ENCODE measurements at regions not wholly inside any gene's neighbourhood (a gene's known extent, or its start where the extent isn't known, plus 50 kb on each side); places are given as distances from the start of the nearest gene placed in this dataset.

GRCh38 chr1:29444782-29445729 is 208.7 kb downstream of the PTPRU start (continued):
- TF ChIP-seq ZC3H10 (CRISPR knock-in tag; IDR thresholded peaks at IDR 0.05) (no peak), ZFP3 (CRISPR knock-in tag; IDR thresholded peaks at IDR 0.05) (no peak)

DNA sequence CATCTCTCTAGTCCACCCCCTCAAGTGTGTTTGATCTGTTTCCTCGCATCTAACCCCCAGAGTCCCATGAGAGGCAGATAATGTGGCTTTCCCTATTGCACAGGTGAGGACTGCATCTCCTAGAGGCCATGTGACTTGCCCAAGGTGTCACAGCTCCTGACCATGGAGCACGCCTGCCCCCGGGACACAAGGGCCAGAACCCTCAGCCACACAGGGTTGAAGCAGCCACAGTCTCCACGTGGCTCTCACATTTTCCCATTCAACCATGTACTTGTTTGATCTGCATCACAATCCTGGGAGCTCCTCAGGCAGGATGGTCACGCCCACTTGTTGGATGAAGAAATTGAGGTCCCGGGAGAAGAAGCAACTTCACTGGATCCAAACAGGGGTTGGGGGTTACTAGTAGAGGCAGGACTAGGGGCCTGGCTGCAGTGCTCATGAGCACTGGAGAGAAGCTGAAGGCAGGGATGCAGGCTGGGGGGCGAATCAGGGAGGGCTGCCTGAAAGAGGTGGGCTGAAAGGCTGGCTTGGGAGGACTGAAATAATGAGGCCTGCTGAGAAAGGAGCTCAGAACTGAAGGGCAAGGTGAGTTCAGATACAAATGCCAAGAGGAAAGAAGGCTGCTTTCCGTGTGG is 207.9 kb downstream of the PTPRU start:
- ATAC-seq: no peak
- TF ChIP-seq ZFP3 (CRISPR knock-in tag; IDR thresholded peaks at IDR 0.05): no peak
- TF ChIP-seq ZC3H10 (CRISPR knock-in tag; IDR thresholded peaks at IDR 0.05): no peak
- TF ChIP-seq PPARA (CRISPR knock-in tag; IDR thresholded peaks at IDR 0.05; ENCODE audit: borderline replicate concordance): no peak
- TF ChIP-seq ZNF8 (CRISPR knock-in tag; IDR thresholded peaks at IDR 0.05): no peak
- no peak for TF ChIP-seq ESRRG (CRISPR knock-in tag; IDR thresholded peaks at IDR 0.05)

DNA sequence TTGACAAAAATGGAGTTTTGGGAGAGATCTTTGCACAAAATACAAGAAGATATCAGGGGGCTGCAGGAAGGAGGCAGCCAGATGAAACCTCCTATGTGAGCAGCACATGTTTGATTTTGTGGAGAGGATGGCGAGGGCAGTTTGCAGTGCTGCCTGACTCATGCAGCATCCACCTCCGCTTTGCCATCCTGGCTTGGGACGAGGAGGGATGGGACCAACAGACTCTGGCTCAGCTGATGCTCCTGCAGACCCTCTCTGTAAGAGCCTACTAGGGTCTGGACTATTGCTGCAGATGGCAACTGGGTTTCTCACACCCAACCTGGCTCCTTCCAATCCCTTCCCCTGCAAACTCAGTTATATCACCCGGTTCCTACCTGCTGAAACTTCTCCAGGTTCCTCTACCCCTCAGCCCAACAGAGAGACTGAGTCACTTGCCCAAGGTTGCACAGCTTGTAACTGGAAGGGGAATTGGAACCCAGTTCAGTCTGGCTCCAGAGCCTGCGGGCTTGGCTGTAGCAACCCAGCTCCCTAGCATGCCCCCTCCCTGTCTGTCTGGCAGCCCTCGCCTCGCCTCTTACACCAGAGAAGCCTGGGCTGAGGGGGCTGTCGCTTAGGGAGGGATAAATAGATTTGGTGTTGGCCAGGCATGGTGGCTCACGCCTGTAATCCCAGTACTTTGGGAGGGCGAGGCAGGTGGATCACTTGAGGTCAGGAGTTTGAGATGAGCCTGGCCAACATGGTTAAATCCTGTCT is 205.8 kb downstream of the PTPRU start:
- TF ChIP-seq ZFP3 (CRISPR knock-in tag; IDR thresholded peaks at IDR 0.05) (no peak), ZNF70 (CRISPR knock-in tag; IDR thresholded peaks at IDR 0.05) (no peak), CSDC2 (CRISPR knock-in tag; IDR thresholded peaks at IDR 0.05) (no peak), POU6F1 (CRISPR knock-in tag; IDR thresholded peaks at IDR 0.05; ENCODE audit: borderline replicate concordance, low read depth) (no peak), ISL1 (CRISPR knock-in tag; IDR thresholded peaks at IDR 0.05) (no peak), OSR1 (CRISPR knock-in tag; IDR thresholded peaks at IDR 0.05) (no peak), TOX (CRISPR knock-in tag; IDR thresholded peaks at IDR 0.05; ENCODE audit: borderline replicate concordance) (no peak), RARB (CRISPR knock-in tag; IDR thresholded peaks at IDR 0.05) (no peak), TSHZ2 (CRISPR knock-in tag; IDR thresholded peaks at IDR 0.05) (no peak), ZNF8 (CRISPR knock-in tag; IDR thresholded peaks at IDR 0.05) (no peak), PATZ1 (CRISPR knock-in tag; IDR thresholded peaks at IDR 0.05; ENCODE audit: borderline replicate concordance) (no peak)
- TF ChIP-seq, protein P1, sequence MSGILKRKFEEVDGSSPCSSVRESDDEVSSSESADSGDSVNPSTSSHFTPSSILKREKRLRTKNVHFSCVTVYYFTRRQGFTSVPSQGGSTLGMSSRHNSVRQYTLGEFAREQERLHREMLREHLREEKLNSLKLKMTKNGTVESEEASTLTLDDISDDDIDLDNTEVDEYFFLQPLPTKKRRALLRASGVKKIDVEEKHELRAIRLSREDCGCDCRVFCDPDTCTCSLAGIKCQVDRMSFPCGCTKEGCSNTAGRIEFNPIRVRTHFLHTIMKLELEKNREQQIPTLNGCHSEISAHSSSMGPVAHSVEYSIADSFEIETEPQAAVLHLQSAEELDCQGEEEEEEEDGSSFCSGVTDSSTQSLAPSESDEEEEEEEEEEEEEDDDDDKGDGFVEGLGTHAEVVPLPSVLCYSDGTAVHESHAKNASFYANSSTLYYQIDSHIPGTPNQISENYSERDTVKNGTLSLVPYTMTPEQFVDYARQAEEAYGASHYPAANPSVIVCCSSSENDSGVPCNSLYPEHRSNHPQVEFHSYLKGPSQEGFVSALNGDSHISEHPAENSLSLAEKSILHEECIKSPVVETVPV (CRISPR knock-in tag; IDR thresholded peaks at IDR 0.05): no peak
- ATAC-seq: no peak

- ATAC-seq: no peak
- TF ChIP-seq POU6F1 (CRISPR knock-in tag; IDR thresholded peaks at IDR 0.05; ENCODE audit: borderline replicate concordance, low read depth): no peak
- no peak for TF ChIP-seq ZC3H10 (CRISPR knock-in tag; IDR thresholded peaks at IDR 0.05)
- no peak for TF ChIP-seq TOX (CRISPR knock-in tag; IDR thresholded peaks at IDR 0.05; ENCODE audit: borderline replicate concordance)
- no peak for TF ChIP-seq CSDC2 (CRISPR knock-in tag; IDR thresholded peaks at IDR 0.05)
- TF ChIP-seq RARB (CRISPR knock-in tag; IDR thresholded peaks at IDR 0.05): no peak
- no peak for TF ChIP-seq ESRRG (CRISPR knock-in tag; IDR thresholded peaks at IDR 0.05)
- no peak for TF ChIP-seq OSR1 (CRISPR knock-in tag; IDR thresholded peaks at IDR 0.05)
- no peak for TF ChIP-seq ZNF8 (CRISPR knock-in tag; IDR thresholded peaks at IDR 0.05)
- TF ChIP-seq ZFP30 (CRISPR knock-in tag; IDR thresholded peaks at IDR 0.05): no peak
- TF ChIP-seq, protein P1 (CRISPR knock-in tag; IDR thresholded peaks at IDR 0.05): no peak
- no peak for TF ChIP-seq ARNTL (CRISPR knock-in tag; IDR thresholded peaks at IDR 0.05; ENCODE audit: borderline replicate concordance, low read depth)
- TF ChIP-seq ZFP3 (CRISPR knock-in tag; IDR thresholded peaks at IDR 0.05): no peak
Observed at GRCh38 chr1:29439615-29440014, 203.3 kb downstream of the PTPRU start.
